ENCODE measurements at regions not wholly inside any gene's neighbourhood (a gene's known extent, or its start where the extent isn't known, plus 50 kb on each side); places are given as distances from the start of the nearest gene placed in this dataset.
A peak's percentile ranks its signal among the peaks of the same experiment; 100 is the strongest.
"Not testable (repeated sequence)": the region's sequence is repeated elsewhere in the genome, so short reads cannot be mapped to it uniquely, and the experiment has no call there.

DNA sequence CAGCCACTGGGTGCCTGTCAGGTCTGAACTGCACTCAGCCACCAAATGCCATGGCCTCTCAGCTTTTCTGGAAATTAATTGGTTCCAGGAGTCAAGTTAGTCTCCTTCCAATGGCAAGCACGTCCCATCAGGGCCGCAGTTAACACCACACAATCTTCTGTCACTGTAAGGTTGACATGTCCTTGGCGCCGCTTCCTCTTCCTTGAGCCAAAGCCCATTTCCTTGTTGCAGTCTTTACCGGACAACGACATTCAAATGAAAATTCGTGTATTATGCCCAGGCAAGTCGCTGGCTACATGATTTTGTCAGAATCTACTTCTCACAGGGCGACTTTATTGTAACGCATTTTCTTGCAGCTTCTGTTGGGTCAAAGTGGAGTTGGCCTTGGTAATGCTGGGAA lies 430.6 kb upstream of the KAZN start:
- Histone ChIP-seq H3K27me3 (ENCODE audit: insufficient read depth, low read length, poor library complexity, severe bottlenecking) (no peaks in the 10 kb centered on the region), H3K36me3 (ENCODE audit: insufficient read depth, low read length) (no peaks in the 10 kb centered on the region), H3K4me1 (ENCODE audit: insufficient read depth, low read length) (no peaks in the 10 kb centered on the region), H3K9me3 (ENCODE audit: low read length) (no peaks in the 10 kb centered on the region), H3K27ac (ENCODE audit: low read depth, low read length) (no peak overlapping the region), H3K4me3 (ENCODE audit: low read length) (no peak overlapping the region)
- Mint-ChIP-seq H3K27me3 (peaks cover 12 to 13% of the 10 kb centered on the region in 2 donors), H3K9me3 (peaks cover 2 to 22% (median 9%) of the 10 kb centered on the region in 5 donors), H3K27ac (no peak overlapping the region), H3K4me3 (no peak overlapping the region), H3K4me1 (no peaks in the 10 kb centered on the region), H3K36me3 (no peaks in the 10 kb centered on the region)
- CTCF ChIA-PET: no interaction called here
- DNase-seq: no peak
- POLR2A ChIA-PET: no interaction called here

GRCh38 chr1:14168326-14169063 lies 430.0 kb upstream of the KAZN start:
- H3K9me3 ChIP-seq (ENCODE audit: low read length): no peaks in the 10 kb centered on the region
- no peak overlapping the region for H3K27ac ChIP-seq (ENCODE audit: low read depth, low read length)
- Mint-ChIP-seq H3K9me3 (peaks cover 2 to 16% (median 6%) of the 10 kb centered on the region in 5 donors), H3K27ac (no peak overlapping the region), H3K36me3 (no peaks in the 10 kb centered on the region), H3K27me3 (peaks cover 6 to 13% of the 10 kb centered on the region in 2 donors), H3K4me1 (no peaks in the 10 kb centered on the region), H3K4me3 (no peak overlapping the region)
- DNase-seq: no peak
- H3K4me3 ChIP-seq (ENCODE audit: low read length): no peak overlapping the region
- H3K36me3 ChIP-seq (ENCODE audit: insufficient read depth, low read length): no peaks in the 10 kb centered on the region
- ChIA-PET POLR2A (no interaction called here), CTCF (no interaction called here)
- no peaks in the 10 kb centered on the region for H3K27me3 ChIP-seq (ENCODE audit: insufficient read depth, low read length, poor library complexity, severe bottlenecking)
- H3K4me1 ChIP-seq (ENCODE audit: insufficient read depth, low read length): no peaks in the 10 kb centered on the region

DNA sequence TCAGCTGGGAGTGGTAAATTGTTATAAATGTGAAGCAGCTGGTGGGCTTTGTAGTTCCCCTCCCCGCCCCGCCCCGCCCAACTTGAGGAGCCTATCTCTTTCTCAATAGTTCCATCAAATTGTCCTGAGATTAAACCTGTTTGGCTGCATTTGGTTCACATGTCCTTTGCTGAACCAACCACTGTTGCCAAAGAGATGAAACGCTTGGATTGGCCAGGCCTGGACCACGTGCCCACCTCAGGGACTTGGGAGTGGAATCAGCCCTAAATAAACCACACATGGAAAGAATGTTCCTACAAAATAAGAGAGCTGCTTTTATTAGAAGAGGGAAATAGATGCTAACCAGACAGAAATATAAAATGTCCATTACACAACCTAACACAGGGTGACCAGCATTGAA lies 424.9 kb upstream of the KAZN start:
- Histone ChIP-seq H3K4me3 (ENCODE audit: low read length) (no peak overlapping the region), H3K27ac (ENCODE audit: low read depth, low read length) (no peak overlapping the region), H3K36me3 (ENCODE audit: insufficient read depth, low read length) (no peaks in the 10 kb centered on the region), H3K9me3 (ENCODE audit: low read length) (no peaks in the 10 kb centered on the region), H3K27me3 (ENCODE audit: insufficient read depth, low read length, poor library complexity, severe bottlenecking) (no peaks in the 10 kb centered on the region), H3K4me1 (ENCODE audit: insufficient read depth, low read length) (no peaks in the 10 kb centered on the region)
- CTCF ChIA-PET: no interaction called here
- peaks cover 0 to 13% (median 6%) of the 10 kb centered on the region in 5 donors for H3K9me3 Mint-ChIP-seq
- no peak for DNase-seq
- no peaks in the 10 kb centered on the region for H3K4me1 Mint-ChIP-seq
- no peaks in the 10 kb centered on the region for H3K36me3 Mint-ChIP-seq
- no peak overlapping the region for H3K27ac Mint-ChIP-seq
- peaks cover 0 to 10% of the 10 kb centered on the region in 2 donors for H3K27me3 Mint-ChIP-seq
- no peak overlapping the region for H3K4me3 Mint-ChIP-seq
- POLR2A ChIA-PET: no interaction called here

- H3K4me1 Mint-ChIP-seq; H3K27me3 ChIP-seq (ENCODE audit: insufficient read depth, low read length, poor library complexity, severe bottlenecking); H3K4me1 ChIP-seq (ENCODE audit: insufficient read depth, low read length); DNase-seq; H3K27ac ChIP-seq (ENCODE audit: low read depth, low read length); CTCF ChIA-PET; H3K36me3 Mint-ChIP-seq; H3K4me3 Mint-ChIP-seq; H3K4me3 ChIP-seq (ENCODE audit: low read length); H3K36me3 ChIP-seq (ENCODE audit: insufficient read depth, low read length); H3K9me3 ChIP-seq (ENCODE audit: low read length); H3K27ac Mint-ChIP-seq; POLR2A ChIA-PET: not testable (repeated sequence)
- H3K9me3 Mint-ChIP-seq: peaks cover 1 to 12% (median 3%) of the 10 kb centered on the region in 5 donors
- peaks cover 13 to 36% of the 10 kb centered on the region in 2 donors for H3K27me3 Mint-ChIP-seq
Observed at GRCh38 chr1:14177866-14178265, 420.6 kb upstream of the KAZN start.

DNA sequence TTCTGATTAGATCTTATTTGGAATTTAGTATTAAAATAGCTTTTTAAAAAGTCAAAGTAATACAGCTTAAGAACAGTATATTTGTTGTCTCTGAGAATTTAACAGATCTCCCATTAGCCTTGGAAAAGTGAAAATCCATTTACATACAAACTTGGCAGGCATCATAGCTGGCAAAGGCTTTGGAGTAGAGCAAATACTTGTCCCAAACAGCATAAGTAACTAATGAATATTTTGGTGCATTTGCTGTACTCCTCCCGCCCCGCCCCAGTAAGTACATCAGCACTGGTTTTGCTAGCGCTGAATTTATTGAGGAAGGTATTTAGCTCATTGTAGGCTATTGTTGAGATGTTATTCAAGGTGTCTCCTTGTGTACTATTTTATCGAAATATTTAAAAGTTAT lies 417.7 kb upstream of the KAZN start:
- peaks cover 0 to 3% (median 0%) of the 10 kb centered on the region in 3 donors for H3K36me3 Mint-ChIP-seq
- no peak overlapping the region for H3K27ac ChIP-seq (ENCODE audit: low read depth, low read length)
- no peaks in the 10 kb centered on the region for H3K36me3 ChIP-seq (ENCODE audit: insufficient read depth, low read length)
- peaks cover 10 to 38% of the 10 kb centered on the region in 2 donors for H3K27me3 Mint-ChIP-seq
- POLR2A ChIA-PET: no interaction called here
- DNase-seq: no peak
- no peaks in the 10 kb centered on the region for H3K4me1 ChIP-seq (ENCODE audit: insufficient read depth, low read length)
- no peak overlapping the region for H3K27ac Mint-ChIP-seq
- peaks cover 4% of the 10 kb centered on the region for H3K27me3 ChIP-seq (ENCODE audit: insufficient read depth, low read length, poor library complexity, severe bottlenecking)
- H3K4me1 Mint-ChIP-seq: no peaks in the 10 kb centered on the region
- CTCF ChIA-PET: no interaction called here
- no peak overlapping the region for H3K4me3 ChIP-seq (ENCODE audit: low read length)
- no peaks in the 10 kb centered on the region for H3K9me3 ChIP-seq (ENCODE audit: low read length)
- peaks cover 0 to 3% (median 2%) of the 10 kb centered on the region in 5 donors for H3K9me3 Mint-ChIP-seq
- no peak overlapping the region for H3K4me3 Mint-ChIP-seq

- no peaks in the 10 kb centered on the region for H3K4me1 Mint-ChIP-seq
- Histone ChIP-seq H3K27ac (ENCODE audit: low read depth, low read length) (no peak overlapping the region), H3K4me3 (ENCODE audit: low read length) (no peak overlapping the region), H3K36me3 (ENCODE audit: insufficient read depth, low read length) (no peaks in the 10 kb centered on the region), H3K9me3 (ENCODE audit: low read length) (no peaks in the 10 kb centered on the region), H3K4me1 (ENCODE audit: insufficient read depth, low read length) (no peaks in the 10 kb centered on the region), H3K27me3 (ENCODE audit: insufficient read depth, low read length, poor library complexity, severe bottlenecking) (peaks cover 4% of the 10 kb centered on the region)
- H3K27ac Mint-ChIP-seq: no peak overlapping the region
- H3K4me3 Mint-ChIP-seq: no peak overlapping the region
- CTCF ChIA-PET: no interaction called here
- H3K27me3 Mint-ChIP-seq: peaks cover 10 to 38% of the 10 kb centered on the region in 2 donors
- POLR2A ChIA-PET: no interaction called here
- peak in 1 of 5 donors; percentile 0 for DNase-seq
- peaks cover 0 to 3% (median 2%) of the 10 kb centered on the region in 5 donors for H3K9me3 Mint-ChIP-seq
- H3K36me3 Mint-ChIP-seq: peaks cover 0 to 3% (median 0%) of the 10 kb centered on the region in 3 donors
Observed at GRCh38 chr1:14181191-14181795, 417.2 kb upstream of the KAZN start.

DNA sequence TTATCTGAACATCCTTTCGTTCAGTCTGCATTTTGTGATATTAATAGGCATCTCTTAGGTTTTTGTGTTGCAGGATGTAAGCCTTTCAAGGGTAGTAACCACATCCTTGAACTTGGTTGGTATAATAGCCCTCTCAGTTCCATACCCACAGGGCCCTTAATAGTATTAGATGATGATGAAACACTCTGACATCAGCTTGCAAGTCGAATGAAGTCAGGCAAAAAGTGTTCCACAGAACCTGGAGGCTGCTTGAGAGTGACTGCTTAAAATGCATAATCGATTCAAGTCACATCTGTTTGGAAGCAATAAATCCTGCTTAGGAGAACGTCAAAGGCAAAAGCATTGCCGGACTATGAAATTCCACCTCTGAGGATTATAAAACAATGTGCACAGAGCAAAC lies 415.6 kb upstream of the KAZN start:
- ChIA-PET CTCF (no interaction called here), POLR2A (no interaction called here)
- H3K27ac Mint-ChIP-seq: no peak overlapping the region
- Histone ChIP-seq H3K9me3 (ENCODE audit: low read length) (no peaks in the 10 kb centered on the region), H3K4me1 (ENCODE audit: insufficient read depth, low read length) (no peaks in the 10 kb centered on the region), H3K4me3 (ENCODE audit: low read length) (no peak overlapping the region), H3K27me3 (ENCODE audit: insufficient read depth, low read length, poor library complexity, severe bottlenecking) (peaks cover 4% of the 10 kb centered on the region), H3K27ac (ENCODE audit: low read depth, low read length) (no peak overlapping the region), H3K36me3 (ENCODE audit: insufficient read depth, low read length) (no peaks in the 10 kb centered on the region)
- peaks cover 0 to 3% (median 0%) of the 10 kb centered on the region in 3 donors for H3K36me3 Mint-ChIP-seq
- no peak for DNase-seq
- H3K9me3 Mint-ChIP-seq: peaks cover 0 to 5% (median 2%) of the 10 kb centered on the region in 5 donors
- H3K27me3 Mint-ChIP-seq: peaks cover 10 to 38% of the 10 kb centered on the region in 2 donors
- no peaks in the 10 kb centered on the region for H3K4me1 Mint-ChIP-seq
- no peak overlapping the region for H3K4me3 Mint-ChIP-seq

DNA sequence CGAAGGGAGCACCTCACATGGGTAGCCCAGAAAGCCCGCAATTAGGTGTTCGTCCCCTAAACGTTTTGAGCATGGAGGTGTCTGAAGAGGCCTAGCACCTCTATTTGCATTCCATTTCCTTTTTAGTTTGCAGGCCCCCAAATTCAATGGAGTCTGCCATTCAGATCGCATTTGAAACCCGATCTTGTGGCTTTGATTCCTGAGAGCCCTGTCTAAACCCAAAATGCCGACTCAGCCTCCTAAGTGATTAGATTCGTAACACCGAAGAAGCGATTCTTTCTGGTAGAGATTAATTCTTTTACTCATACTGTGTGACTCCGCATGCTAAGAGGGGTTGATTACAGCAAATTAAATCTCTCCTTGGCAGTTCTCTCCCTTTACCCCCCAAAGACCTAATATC lies 415.2 kb upstream of the KAZN start:
- H3K36me3 ChIP-seq (ENCODE audit: insufficient read depth, low read length): no peaks in the 10 kb centered on the region
- no peaks in the 10 kb centered on the region for H3K4me1 ChIP-seq (ENCODE audit: insufficient read depth, low read length)
- Mint-ChIP-seq H3K4me3 (no peak overlapping the region), H3K4me1 (no peaks in the 10 kb centered on the region), H3K9me3 (peaks cover 0 to 5% (median 2%) of the 10 kb centered on the region in 5 donors), H3K27ac (no peak overlapping the region), H3K27me3 (peaks cover 10 to 38% of the 10 kb centered on the region in 2 donors), H3K36me3 (peaks cover 0 to 3% (median 0%) of the 10 kb centered on the region in 3 donors)
- H3K27me3 ChIP-seq (ENCODE audit: insufficient read depth, low read length, poor library complexity, severe bottlenecking): peaks cover 4% of the 10 kb centered on the region
- no peak for DNase-seq
- H3K4me3 ChIP-seq (ENCODE audit: low read length): no peak overlapping the region
- H3K9me3 ChIP-seq (ENCODE audit: low read length): no peaks in the 10 kb centered on the region
- ChIA-PET POLR2A (no interaction called here), CTCF (no interaction called here)
- no peak overlapping the region for H3K27ac ChIP-seq (ENCODE audit: low read depth, low read length)
